ENCODE measurements at regions not wholly inside any gene's neighbourhood (a gene's known extent, or its start where the extent isn't known, plus 50 kb on each side); places are given as distances from the start of the nearest gene placed in this dataset.

DNA sequence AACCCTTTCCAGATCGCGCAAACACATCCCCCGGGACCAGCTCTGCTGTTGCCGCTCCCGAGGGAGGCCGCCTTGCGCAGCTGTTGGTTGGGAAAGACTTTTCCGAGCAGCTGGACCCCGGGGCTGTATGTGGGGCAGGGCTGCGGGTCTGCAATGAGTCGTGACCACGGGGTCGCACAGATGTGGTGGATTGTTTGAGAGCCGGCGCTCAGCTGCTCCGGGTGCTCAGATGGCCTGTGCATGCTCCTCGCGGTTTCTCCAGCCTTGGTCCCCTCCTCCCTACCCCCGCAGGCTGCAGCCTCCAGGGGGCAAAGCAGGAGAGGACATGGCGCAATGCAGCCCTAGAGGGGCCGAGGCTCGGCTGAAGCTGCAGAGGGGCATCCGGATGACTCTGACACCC lies 105.2 kb upstream of the OTOS start:
- peaks cover 21 to 70% (median 68%) of the 10 kb centered on the region in 10 experiments for H3K4me1 ChIP-seq
- H3K9me3 ChIP-seq (replicated peaks in 1 of 11), result peaks cover 9 to 17% (median 15%) of the 10 kb centered on the region in 11 experiments; a peak in 19 of 22 replicates
- no peaks in the 10 kb centered on the region for H3K27me3 ChIP-seq
- peak overlapping the region in 6 of 10 experiments; percentile 3 to 33 (median 16); a peak in 3 of 20 replicates for H3K4me3 ChIP-seq
- H3K36me3 ChIP-seq, result no peaks in the 10 kb centered on the region
- peak overlapping the region in 7 of 11 experiments; percentile 44 to 84 (median 83); a peak in 15 of 22 replicates for H3K9ac ChIP-seq
- H4K20me1 ChIP-seq, result no peaks in the 10 kb centered on the region
- peak overlapping the region in 9 of 11 experiments; percentile 45 to 98 (median 87); a peak in 18 of 22 replicates for H3K27ac ChIP-seq
- peak in 7 of 11 experiments; percentile 36 to 98 (median 97); a peak in 12 of 22 replicates for TF ChIP-seq Cebpa-rat (IDR thresholded peaks at IDR 0.05)
- peak overlapping the region; percentile 67 to 95 (median 82) for H3K4me2 ChIP-seq

DNA sequence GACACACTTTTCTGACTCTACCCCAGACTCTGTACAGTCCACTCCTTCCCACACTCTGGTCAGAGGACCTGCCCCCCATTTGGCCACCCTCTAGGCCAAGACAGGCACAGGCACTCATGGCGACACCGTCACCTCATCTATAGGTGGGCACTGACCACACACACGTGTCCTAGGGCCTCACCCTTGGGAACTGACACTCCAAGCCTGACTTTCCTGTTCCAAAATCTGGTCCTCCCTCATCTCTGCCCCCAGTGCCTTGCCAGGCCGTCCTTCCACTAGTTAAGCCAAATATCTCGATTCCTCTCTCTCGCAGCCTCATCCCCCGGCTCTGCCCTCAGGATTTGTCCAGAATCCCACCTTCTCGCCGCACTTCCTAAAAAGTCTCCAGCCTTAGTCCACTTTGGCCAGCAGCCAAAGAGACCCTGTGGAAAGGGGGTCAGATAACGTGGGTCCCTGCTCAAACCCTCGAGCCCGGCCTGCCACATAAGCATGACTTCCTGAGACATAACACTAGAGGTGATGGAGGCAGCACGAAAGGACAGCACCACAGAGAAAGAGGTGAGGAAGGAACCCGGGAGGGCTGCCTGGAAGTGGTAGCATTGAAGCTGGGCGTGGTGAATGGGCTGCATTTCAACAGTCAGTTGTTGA lies 105.8 kb upstream of the OTOS start:
- peaks cover 9 to 17% (median 15%) of the 10 kb centered on the region in 11 experiments; a peak in 19 of 22 replicates for H3K9me3 ChIP-seq (replicated peaks in 1 of 11)
- H3K4me3 ChIP-seq, result peak overlapping the region in 5 of 10 experiments; percentile 3 to 30 (median 16); a peak in 3 of 20 replicates
- H3K9ac ChIP-seq, result peak overlapping the region in 7 of 11 experiments; percentile 44 to 84 (median 82); a peak in 15 of 22 replicates
- peak overlapping the region; percentile 67 to 95 (median 82) for H3K4me2 ChIP-seq
- TF ChIP-seq Cebpa-rat (IDR thresholded peaks at IDR 0.05), result no peak
- H3K27ac ChIP-seq, result peak overlapping the region in 9 of 11 experiments; percentile 16 to 98 (median 87); a peak in 18 of 22 replicates
- H3K4me1 ChIP-seq, result peaks cover 27 to 75% (median 73%) of the 10 kb centered on the region in 10 experiments
- H3K27me3 ChIP-seq, result no peaks in the 10 kb centered on the region
- H4K20me1 ChIP-seq, result no peaks in the 10 kb centered on the region
- H3K36me3 ChIP-seq, result no peaks in the 10 kb centered on the region

DNA sequence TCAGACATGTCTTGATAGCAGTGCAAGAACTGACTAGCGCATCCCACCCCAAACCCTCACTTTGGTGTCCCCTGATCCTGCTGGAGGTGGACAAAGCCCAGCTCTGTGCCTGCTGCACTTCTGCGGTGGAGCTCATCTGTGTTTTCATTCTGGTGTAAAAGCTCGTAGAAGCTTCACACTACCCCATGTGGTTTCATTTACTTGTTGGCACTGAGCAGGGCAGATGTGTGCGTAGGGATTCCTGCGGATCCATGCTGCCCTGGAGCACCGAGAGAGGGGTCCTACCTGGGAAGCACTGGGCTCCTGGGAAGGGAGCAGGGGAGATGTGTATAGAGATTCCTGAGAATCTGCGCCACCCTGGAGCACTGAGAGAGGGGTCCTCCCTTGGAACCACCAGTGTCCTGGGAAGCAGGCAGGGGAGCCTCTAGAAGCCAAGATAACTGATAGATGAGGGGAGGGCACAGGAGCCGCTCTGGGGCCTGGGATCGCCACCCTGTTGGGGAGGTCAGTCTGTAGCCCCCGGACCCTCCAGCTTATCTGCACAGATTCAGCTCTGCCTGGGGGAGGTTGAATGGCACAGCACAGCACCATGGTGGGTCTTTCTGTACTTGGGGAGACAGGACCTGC lies 106.9 kb upstream of the OTOS start:
- peak overlapping the region in 4 of 11 experiments; percentile 55 to 84 (median 82); a peak in 5 of 22 replicates for H3K9ac ChIP-seq
- H3K4me3 ChIP-seq, result peak overlapping the region in 3 of 10 experiments; percentile 11 to 31 (median 16); a peak in 3 of 20 replicates
- peaks cover 9 to 17% (median 15%) of the 10 kb centered on the region in 11 experiments; a peak in 19 of 22 replicates for H3K9me3 ChIP-seq (replicated peaks in 1 of 11)
- H4K20me1 ChIP-seq, result no peaks in the 10 kb centered on the region
- peaks cover 29 to 80% (median 77%) of the 10 kb centered on the region in 10 experiments for H3K4me1 ChIP-seq
- TF ChIP-seq Cebpa-rat (IDR thresholded peaks at IDR 0.05), result no peak
- no peaks in the 10 kb centered on the region for H3K27me3 ChIP-seq
- peak overlapping the region in 6 of 11 experiments; percentile 83 to 98 (median 95); a peak in 12 of 22 replicates for H3K27ac ChIP-seq
- no peaks in the 10 kb centered on the region for H3K36me3 ChIP-seq
- peak overlapping the region in 8 of 11 experiments; percentile 35 to 95 (median 84); a peak in 14 of 22 replicates for H3K4me2 ChIP-seq

DNA sequence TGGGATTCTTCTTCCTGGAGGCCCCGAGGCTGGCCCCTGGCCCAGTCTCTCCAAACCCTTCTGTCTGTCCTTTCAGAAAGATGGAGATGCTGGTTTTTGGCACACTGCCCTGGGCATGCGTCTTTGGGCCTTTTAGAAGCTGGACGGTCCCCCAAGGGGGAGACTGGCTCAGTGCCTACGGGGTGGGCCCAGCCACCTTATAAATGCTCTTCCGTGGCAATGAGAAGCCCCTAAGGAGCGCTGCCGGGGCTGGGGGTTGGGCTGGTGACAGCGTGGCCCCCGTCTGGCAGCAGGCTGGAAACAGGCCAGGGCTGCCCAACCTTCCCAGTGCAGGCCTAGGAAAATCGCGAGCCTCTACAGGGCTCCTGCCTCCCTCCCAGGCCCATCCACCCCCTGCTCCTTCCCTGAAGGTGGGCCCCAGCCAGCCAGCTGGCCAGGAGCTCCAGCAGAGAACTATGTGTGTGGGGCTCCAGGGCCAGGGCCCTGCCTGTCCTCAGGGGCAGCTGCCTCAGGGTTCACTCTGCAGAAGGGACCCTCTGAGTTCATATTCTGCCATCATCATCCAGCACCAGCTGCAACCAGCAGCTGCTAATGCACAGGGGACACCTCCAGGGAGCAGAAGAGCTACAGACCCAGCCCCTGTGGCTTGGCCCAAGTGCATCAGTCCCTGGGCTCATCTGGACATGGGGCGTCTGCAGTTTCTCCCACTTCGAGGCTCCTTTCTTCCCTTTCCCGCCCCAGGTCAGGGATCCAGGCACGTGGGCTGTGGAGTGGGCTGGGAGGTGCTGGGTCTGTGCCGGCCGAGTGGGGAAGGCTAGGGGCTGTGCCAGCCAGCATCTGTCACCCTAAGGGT lies 107.6 kb upstream of the OTOS start:
- 0 out of 20 replicates have a peak overlapping the region, but pooled peaks of 1 of the 10 experiments have one; percentile 31 for H3K4me3 ChIP-seq
- peaks cover 29 to 81% (median 77%) of the 10 kb centered on the region in 10 experiments for H3K4me1 ChIP-seq
- peak overlapping the region in 7 of 11 experiments; percentile 5 to 98 (median 95); a peak in 12 of 22 replicates for H3K27ac ChIP-seq
- no peaks in the 10 kb centered on the region for H3K36me3 ChIP-seq
- TF ChIP-seq Cebpa-rat (IDR thresholded peaks at IDR 0.05), result no peak
- peaks cover 9 to 17% (median 15%) of the 10 kb centered on the region in 11 experiments; a peak in 19 of 22 replicates for H3K9me3 ChIP-seq (replicated peaks in 1 of 11)
- H3K27me3 ChIP-seq, result no peaks in the 10 kb centered on the region
- H3K4me2 ChIP-seq, result peak overlapping the region in 8 of 11 experiments; percentile 35 to 95 (median 84); a peak in 15 of 22 replicates
- peak overlapping the region in 4 of 11 experiments; percentile 55 to 83 (median 70); a peak in 8 of 22 replicates for H3K9ac ChIP-seq
- no peaks in the 10 kb centered on the region for H4K20me1 ChIP-seq

DNA sequence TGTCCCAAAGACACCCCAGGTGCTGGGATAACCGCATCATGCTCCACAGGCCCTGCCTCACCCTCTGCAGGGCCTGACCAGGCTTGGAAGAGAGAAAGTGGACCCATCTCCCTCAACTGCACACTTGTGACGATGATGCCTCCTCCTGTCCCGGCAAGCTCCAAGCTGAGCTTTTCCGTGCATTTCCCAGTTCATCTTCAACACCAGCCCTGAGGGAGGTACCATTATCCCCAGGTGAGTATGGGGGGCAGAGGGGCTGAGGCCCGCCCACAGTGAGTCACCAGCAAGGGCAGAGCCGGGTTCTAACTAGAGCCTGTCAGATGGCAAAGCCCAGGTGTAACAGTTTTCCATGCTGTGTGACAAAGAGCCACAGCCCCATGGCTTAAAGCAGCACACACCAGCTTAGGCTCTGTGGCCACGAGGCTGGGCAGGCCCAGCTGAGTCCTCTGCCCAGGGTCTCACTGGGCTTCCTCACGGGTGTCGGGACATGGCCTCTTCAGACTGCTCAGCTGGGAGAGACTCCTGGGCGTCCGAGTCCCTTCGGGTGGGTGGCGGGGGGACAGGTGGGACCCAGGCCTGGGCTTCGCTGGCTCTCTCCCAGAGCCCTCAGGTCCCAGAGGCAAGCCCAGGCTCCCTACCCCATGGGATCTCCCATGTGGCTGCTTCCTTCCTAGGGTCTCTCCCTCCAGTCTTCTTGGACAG lies 108.4 kb upstream of the OTOS start:
- Histone ChIP-seq H3K4me1 (peaks cover 29 to 81% (median 77%) of the 10 kb centered on the region in 10 experiments), H3K4me3 (no peak overlapping the region), H3K27me3 (no peaks in the 10 kb centered on the region), H4K20me1 (no peaks in the 10 kb centered on the region), H3K9ac (peak overlapping the region in 4 of 11 experiments; percentile 38 to 83 (median 54); a peak in 6 of 22 replicates), H3K36me3 (no peaks in the 10 kb centered on the region), H3K27ac (peak overlapping the region in 5 of 11 experiments; percentile 20 to 98 (median 95); a peak in 10 of 22 replicates), H3K4me2 (peak overlapping the region in 8 of 11 experiments; percentile 35 to 95 (median 84); a peak in 15 of 22 replicates), H3K9me3 (replicated peaks in 1 of 11) (peaks cover 9 to 17% (median 15%) of the 10 kb centered on the region in 11 experiments; a peak in 19 of 22 replicates)
- TF ChIP-seq Cebpa-rat (IDR thresholded peaks at IDR 0.05), result no peak

DNA sequence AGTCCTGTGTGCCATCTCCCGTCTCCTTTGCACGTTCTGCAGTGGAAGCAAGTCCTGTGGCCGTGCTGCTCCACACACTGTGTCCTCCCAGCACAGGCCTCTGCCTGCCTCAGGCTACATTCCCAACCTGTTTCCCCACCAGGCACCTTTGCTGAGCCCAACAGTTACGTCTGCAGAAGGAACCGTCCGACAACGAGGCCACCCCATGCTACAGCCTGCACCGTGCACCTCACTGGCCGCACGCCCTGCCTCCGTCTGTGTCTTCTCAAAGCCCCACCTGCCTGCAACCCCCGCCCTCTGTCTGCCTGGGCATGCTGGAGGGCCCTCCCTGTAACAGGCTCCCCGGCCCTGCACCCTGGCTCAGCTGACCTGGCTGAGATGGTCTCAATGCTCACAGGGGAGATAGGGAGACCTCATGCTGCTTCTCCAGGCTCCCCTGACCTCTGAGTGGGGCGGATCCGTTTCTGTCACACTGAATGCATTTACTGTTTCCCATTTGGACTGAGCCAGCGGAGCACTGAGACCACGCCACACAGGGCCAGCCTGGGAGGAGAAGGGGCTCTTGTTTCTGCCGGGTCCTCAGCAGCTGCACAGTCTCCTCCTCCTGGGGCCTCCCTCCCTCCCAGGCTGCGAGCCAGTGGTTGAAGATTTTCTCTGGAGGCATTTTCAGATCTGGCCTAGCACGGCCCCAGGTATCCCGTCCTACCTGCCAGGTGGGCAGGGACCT lies 109.1 kb upstream of the OTOS start:
- Histone ChIP-seq H3K36me3 (no peaks in the 10 kb centered on the region), H3K4me2 (peak overlapping the region in 8 of 11 experiments; percentile 35 to 95 (median 84); a peak in 16 of 22 replicates), H3K27ac (peak overlapping the region in 4 of 11 experiments; percentile 95 to 98 (median 96); a peak in 8 of 22 replicates), H3K9ac (peak overlapping the region in 4 of 11 experiments; percentile 18 to 83 (median 54); a peak in 6 of 22 replicates), H4K20me1 (no peaks in the 10 kb centered on the region), H3K4me1 (peaks cover 25 to 74% (median 70%) of the 10 kb centered on the region in 10 experiments), H3K4me3 (no peak overlapping the region), H3K9me3 (replicated peaks in 1 of 11) (peaks cover 9 to 17% (median 15%) of the 10 kb centered on the region in 11 experiments; a peak in 19 of 22 replicates), H3K27me3 (no peaks in the 10 kb centered on the region)
- TF ChIP-seq Cebpa-rat (IDR thresholded peaks at IDR 0.05), result no peak

All from BLaER1 treated with 17β-estradiol and CSF1 and Interleukin-3, amounts not matched to agents 10 nM and 100 nM (cell line).